HepG2 (cell line): ENCODE measurements at regions not wholly inside any gene's neighbourhood (a gene's known extent, or its start where the extent isn't known, plus 50 kb on each side); places are given as distances from the start of the nearest gene placed in this dataset.

Source experiments
- BRD4 ChIP-seq: sonication (generic); formaldehyde crosslinking; IDR thresholded peaks from 2 replicates; pipeline ENCODE4 v1.4.0; 2020; ENCODE audit warnings: missing genetic modification reagents
- ELF1 ChIP-seq: sonication (generic); formaldehyde crosslinking; IDR thresholded peaks from 2 replicates; pipeline ENCODE4 v1.4.0; 2020; ENCODE audit warnings: missing genetic modification reagents
- EP300 ChIP-seq, 3 experiments: sonication (generic) in 1 of 3; formaldehyde crosslinking in 1 of 3; IDR thresholded peaks; 2 replicates each; pipeline versions ENCODE4 v1.5.1 to v1.6.1; 2011 to 2020; ENCODE audit warnings: low read depth in 2 of 3, low read length in 2 of 3, borderline replicate concordance in 1 of 3, improper control_type of control experiment in 1 of 3, mild to moderate bottlenecking in 1 of 3, missing genetic modification reagents in 1 of 3, moderate library complexity in 1 of 3
- EZH2 ChIP-seq: conservative IDR thresholded peaks from 2 replicates; pipeline ENCODE4 v1.6.1; 2012; ENCODE audit warnings: mild to moderate bottlenecking, low read depth, low read length, moderate library complexity
- JUN ChIP-seq: sonication (generic); formaldehyde crosslinking; IDR thresholded peaks from 2 replicates; pipeline ENCODE4 v1.4.0; 2020; ENCODE audit warnings: mild to moderate bottlenecking, missing genetic modification reagents
- KDM1A ChIP-seq: IDR thresholded peaks from 2 replicates; pipeline ENCODE4 v1.6.1; 2016; ENCODE audit warnings: missing compliant biosample characterization
- ZNF709 ChIP-seq: sonication (generic); formaldehyde crosslinking; IDR thresholded peaks from 2 replicates; pipeline ENCODE4 v1.5.0; 2020; ENCODE audit warnings: mild to moderate bottlenecking, missing genetic modification reagents
- TF ChIP-seq, protein P1 (sequence below): sonication (generic); formaldehyde crosslinking; IDR thresholded peaks from 2 replicates; pipeline ENCODE4 v1.4.0; 2020; ENCODE audit warnings: mild to moderate bottlenecking, low read depth, missing genetic modification reagents
- TF ChIP-seq, protein P2 (sequence below): IDR thresholded peaks from 2 replicates; pipeline ENCODE4 v1.6.1; 2012; ENCODE audit warnings: inconsistent platforms
- TF ChIP-seq, protein P3 (sequence below): sonication (generic); formaldehyde crosslinking; IDR thresholded peaks from 2 replicates; pipeline ENCODE4 v1.8.1; 2023; ENCODE audit warnings: missing genetic modification reagents, inconsistent platforms, borderline replicate concordance

DNA sequence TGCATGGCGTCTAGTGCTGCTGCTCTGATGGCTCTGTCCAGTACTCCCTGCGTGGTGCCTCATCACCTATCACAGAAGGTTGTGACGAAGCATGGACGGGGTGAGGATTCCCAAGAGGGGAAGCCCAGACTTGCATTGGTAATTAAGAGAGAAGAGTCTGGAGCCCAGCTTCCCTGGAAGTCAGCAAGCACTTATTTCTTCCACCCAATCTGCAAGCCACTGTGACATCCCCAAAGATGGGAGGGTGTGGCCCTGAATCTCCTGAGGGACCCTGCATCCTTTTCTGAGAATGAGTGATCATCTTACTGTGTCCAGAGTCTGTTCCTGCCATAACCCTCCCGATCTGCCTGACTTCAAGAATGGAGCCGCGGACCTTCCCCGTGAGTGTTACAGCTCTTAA, 166.7 kb downstream of the PTPN20 start:
- TF ChIP-seq, protein P1, sequence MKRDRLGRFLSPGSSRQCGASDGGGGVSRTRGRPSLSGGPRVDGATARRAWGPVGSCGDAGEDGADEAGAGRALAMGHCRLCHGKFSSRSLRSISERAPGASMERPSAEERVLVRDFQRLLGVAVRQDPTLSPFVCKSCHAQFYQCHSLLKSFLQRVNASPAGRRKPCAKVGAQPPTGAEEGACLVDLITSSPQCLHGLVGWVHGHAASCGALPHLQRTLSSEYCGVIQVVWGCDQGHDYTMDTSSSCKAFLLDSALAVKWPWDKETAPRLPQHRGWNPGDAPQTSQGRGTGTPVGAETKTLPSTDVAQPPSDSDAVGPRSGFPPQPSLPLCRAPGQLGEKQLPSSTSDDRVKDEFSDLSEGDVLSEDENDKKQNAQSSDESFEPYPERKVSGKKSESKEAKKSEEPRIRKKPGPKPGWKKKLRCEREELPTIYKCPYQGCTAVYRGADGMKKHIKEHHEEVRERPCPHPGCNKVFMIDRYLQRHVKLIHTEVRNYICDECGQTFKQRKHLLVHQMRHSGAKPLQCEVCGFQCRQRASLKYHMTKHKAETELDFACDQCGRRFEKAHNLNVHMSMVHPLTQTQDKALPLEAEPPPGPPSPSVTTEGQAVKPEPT: no peak
- TF ChIP-seq EP300 (IDR thresholded peaks at IDR 0.05; ENCODE audit: low read depth in 2 of 2, low read length in 2 of 2) (no peak), EP300 (CRISPR knock-in tag; IDR thresholded peaks at IDR 0.05; ENCODE audit: borderline replicate concordance) (no peak), ELF1 (CRISPR knock-in tag) (no peak), EZH2 (no peak), KDM1A (CRISPR knock-in tag) (no peak), JUN (no peak), ZNF709 (CRISPR knock-in tag) (no peak), BRD4 (CRISPR knock-in tag) (no peak)
- TF ChIP-seq, protein P2, sequence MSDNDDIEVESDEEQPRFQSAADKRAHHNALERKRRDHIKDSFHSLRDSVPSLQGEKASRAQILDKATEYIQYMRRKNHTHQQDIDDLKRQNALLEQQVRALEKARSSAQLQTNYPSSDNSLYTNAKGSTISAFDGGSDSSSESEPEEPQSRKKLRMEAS: no peak
- TF ChIP-seq, protein P3, sequence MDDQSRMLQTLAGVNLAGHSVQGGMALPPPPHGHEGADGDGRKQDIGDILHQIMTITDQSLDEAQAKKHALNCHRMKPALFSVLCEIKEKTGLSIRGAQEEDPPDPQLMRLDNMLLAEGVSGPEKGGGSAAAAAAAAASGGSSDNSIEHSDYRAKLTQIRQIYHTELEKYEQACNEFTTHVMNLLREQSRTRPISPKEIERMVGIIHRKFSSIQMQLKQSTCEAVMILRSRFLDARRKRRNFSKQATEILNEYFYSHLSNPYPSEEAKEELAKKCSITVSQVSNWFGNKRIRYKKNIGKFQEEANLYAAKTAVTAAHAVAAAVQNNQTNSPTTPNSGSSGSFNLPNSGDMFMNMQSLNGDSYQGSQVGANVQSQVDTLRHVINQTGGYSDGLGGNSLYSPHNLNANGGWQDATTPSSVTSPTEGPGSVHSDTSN (CRISPR knock-in tag): no peak
